ENCODE measurements at regions not wholly inside any gene's neighbourhood (a gene's known extent, or its start where the extent isn't known, plus 50 kb on each side); places are given as distances from the start of the nearest gene placed in this dataset.

DNA sequence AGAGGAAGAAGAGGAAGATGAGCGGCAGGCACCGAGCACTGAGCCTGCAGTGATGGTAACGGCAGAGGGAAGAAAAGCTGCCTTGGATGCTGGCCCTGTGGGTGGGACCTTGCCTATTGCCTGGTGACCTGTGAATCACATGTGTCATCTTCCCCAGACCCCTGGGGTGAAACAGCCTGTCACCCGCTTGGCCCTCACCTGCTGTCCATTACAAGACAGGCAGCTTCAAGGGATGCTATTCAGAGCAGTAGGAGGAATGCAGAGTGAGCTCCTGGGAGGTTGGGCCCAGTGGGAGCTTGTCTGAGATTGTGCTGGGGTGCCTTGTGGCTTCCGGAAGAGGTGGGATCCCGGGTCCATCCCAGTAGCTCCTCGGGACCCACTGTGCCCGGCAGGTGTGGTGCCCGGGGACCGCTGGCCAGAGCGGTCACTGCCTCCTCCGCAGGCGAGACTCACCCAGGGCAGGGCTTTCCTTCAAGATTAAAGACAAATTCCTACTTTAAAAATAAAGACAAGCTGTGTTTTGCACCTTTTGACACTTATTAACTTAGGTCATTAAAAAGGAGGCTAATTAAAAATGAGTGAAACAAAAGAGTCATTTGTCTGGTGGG is 440.2 kb upstream of the MKI67 start:
- peaks cover 60% of the 10 kb centered on the region for H3K9me3 ChIP-seq (ENCODE audit: control insufficient read depth, insufficient read depth, low read length)
- no peak overlapping the region for H3K4me3 ChIP-seq (ENCODE audit: low read depth, low read length)
- ChIA-PET CTCF (no interaction called here), POLR2A (no interaction called here)
- H3K27me3 ChIP-seq (ENCODE audit: control insufficient read depth, insufficient read depth, low read length): no peaks in the 10 kb centered on the region
- no peak overlapping the region for H3K27ac ChIP-seq (ENCODE audit: low read depth, low read length)
- TF ChIP-seq CTCF (IDR thresholded peaks at IDR 0.05; ENCODE audit: low read depth, low read length): no peak
- no peak for DNase-seq (ENCODE audit: low read depth, low spot score)

DNA sequence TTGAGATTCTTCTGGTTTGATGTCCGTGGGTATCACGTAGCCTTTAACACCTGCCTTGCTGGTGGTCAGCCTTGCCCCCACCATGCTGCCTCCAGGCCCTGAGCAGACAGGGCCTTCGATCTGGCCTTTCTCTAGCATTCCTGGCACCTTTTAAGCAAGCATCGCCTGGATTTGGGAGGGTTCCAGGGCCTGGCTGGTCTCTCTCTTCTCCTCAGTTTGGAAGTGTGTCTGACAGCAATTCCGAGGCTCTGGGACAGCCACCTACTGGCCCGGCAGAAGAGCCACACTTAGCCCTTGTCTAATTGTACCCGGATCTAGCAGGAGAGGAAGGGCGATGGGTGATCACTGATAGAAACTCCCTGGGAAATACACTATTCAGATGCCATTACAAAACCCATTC is 441.3 kb upstream of the MKI67 start:
- TF ChIP-seq CTCF (IDR thresholded peaks at IDR 0.05; ENCODE audit: low read depth, low read length): no peak
- CTCF ChIA-PET: no interaction called here
- POLR2A ChIA-PET: no interaction called here

GRCh38 chr10:128568041-128568440 is 441.8 kb upstream of the MKI67 start:
- H3K9me3 ChIP-seq (ENCODE audit: control insufficient read depth, insufficient read depth, low read length): peaks cover 72% of the 10 kb centered on the region
- H3K27me3 ChIP-seq (ENCODE audit: control insufficient read depth, insufficient read depth, low read length): no peaks in the 10 kb centered on the region
- H3K4me3 ChIP-seq (ENCODE audit: low read depth, low read length): no peak overlapping the region
- CTCF ChIA-PET: no interaction called here
- no peak overlapping the region for H3K27ac ChIP-seq (ENCODE audit: low read depth, low read length)
- TF ChIP-seq CTCF (IDR thresholded peaks at IDR 0.05; ENCODE audit: low read depth, low read length): no peak
- no peak for DNase-seq (ENCODE audit: low read depth, low spot score)
- POLR2A ChIA-PET: no interaction called here

More for the DNA sequence above, 441.3 kb upstream of the MKI67 start:
- peaks cover 67% of the 10 kb centered on the region for H3K9me3 ChIP-seq (ENCODE audit: control insufficient read depth, insufficient read depth, low read length)
- no peaks in the 10 kb centered on the region for H3K27me3 ChIP-seq (ENCODE audit: control insufficient read depth, insufficient read depth, low read length)
- no peak for DNase-seq (ENCODE audit: low read depth, low spot score)
- H3K4me3 ChIP-seq (ENCODE audit: low read depth, low read length): no peak overlapping the region
- H3K27ac ChIP-seq (ENCODE audit: low read depth, low read length): no peak overlapping the region

- Histone ChIP-seq H3K9me3 (ENCODE audit: control insufficient read depth, insufficient read depth, low read length) (peaks cover 72% of the 10 kb centered on the region), H3K4me3 (ENCODE audit: low read depth, low read length) (no peak overlapping the region), H3K27me3 (ENCODE audit: control insufficient read depth, insufficient read depth, low read length) (no peaks in the 10 kb centered on the region), H3K27ac (ENCODE audit: low read depth, low read length) (no peak overlapping the region)
- POLR2A ChIA-PET: no interaction called here
- no peak for DNase-seq (ENCODE audit: low read depth, low spot score)
- CTCF ChIA-PET: no interaction called here
- TF ChIP-seq CTCF (IDR thresholded peaks at IDR 0.05; ENCODE audit: low read depth, low read length): no peak
Observed at GRCh38 chr10:128568491-128568890, 442.3 kb upstream of the MKI67 start.

DNA sequence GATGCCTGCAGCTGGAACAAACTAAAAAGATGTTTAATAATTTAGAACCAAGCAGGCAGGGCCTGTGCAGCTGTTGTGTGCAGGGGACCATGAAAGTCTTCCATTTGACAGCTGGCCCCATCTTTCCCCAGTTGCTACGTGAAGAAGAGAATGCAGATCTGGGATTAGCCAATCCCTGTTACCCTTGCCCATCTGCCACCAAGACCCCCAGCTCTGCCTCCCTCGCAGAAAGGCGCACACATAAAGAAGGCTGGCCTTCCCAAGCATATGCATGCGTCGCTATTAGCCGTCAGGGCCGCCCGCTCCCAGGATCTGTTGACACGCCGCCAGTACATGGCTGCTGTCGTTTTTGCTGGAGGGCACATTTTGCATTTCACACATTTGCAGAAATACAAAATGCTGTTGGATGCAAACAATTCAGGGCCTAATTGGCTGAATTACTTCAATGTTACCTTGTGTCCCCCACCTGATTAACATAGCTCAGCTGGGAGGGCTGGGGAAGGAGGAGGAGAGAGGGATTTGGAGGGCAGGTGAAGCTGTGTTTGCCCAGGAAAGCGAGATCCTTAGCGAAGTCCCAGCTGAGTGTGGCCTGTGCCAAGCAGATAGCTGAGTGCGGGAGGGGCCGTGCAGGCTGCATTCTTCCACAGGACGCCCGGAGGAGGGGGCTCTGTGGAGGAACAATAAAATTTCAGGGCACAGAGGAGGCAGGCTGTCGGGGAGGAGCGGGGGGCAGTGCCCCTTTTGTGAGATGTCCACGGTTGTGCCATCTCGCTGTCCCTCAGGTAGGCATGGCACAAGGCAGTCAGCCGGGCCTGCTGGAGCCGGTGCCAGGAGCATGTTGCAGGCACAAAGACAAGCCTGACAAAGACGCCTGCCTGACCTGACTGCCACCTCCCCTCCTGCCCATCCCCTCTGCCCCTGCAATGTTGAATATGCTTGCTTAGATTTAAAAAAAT is 443.0 kb upstream of the MKI67 start:
- DNase-seq (ENCODE audit: low read depth, low spot score): no peak
- no peaks in the 10 kb centered on the region for H3K27me3 ChIP-seq (ENCODE audit: control insufficient read depth, insufficient read depth, low read length)
- TF ChIP-seq CTCF (IDR thresholded peaks at IDR 0.05; ENCODE audit: low read depth, low read length): no peak
- no peak overlapping the region for H3K27ac ChIP-seq (ENCODE audit: low read depth, low read length)
- POLR2A ChIA-PET: no interaction called here
- H3K9me3 ChIP-seq (ENCODE audit: control insufficient read depth, insufficient read depth, low read length): peaks cover 75% of the 10 kb centered on the region
- H3K4me3 ChIP-seq (ENCODE audit: low read depth, low read length): no peak overlapping the region
- CTCF ChIA-PET: interaction anchor here (0.7 kb wide), 1 partner anchor 1540 kb away, joined by 5 read pairs; no protein-coding TSS in a partner anchor
